ENCODE measurements at regions not wholly inside any gene's neighbourhood (a gene's known extent, or its start where the extent isn't known, plus 50 kb on each side); places are given as distances from the start of the nearest gene placed in this dataset.

DNA sequence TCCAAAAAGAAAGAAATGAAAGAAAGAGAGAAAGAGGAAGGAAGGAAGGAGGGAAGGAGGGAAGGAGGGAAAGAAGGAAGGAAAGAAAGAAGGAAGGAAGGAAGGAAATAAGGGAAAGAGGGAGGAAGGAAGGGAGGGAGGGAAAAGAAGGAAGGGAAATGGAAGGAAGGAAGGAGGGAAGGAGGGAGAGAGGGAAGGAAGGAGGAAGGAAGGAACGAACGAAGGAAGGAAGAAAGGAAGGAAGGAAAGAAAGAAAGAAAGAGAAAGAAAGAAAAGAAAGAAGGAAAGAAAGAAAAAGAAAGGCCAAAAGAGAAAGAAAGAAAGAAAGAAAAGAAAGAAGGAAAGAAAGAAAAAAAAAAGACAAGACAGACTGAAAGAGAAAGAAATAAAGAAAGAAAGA lies 263.9 kb upstream of the ATP10B start:
- DNase-seq (ENCODE audit: low spot score), result no peak

DNA sequence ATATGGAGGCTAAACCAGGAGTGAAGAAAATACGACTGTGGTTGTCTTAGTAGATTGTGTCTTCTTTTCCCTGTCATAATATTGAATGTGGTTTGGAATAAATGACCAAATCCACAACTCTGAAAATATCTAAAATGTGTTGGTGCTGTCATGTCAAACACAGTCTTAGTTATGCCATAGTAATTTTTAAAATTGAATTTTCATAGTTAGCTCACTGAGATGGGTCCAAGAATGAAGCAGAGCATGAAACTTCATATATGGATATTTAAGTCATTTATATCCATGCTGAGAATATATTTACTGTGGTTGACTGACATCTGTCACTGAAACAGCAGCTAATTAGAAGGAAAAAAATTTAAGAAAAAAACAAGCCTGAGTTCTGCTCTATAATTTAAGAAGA lies 260.4 kb upstream of the ATP10B start:
- no peak for DNase-seq (ENCODE audit: low spot score)

DNA sequence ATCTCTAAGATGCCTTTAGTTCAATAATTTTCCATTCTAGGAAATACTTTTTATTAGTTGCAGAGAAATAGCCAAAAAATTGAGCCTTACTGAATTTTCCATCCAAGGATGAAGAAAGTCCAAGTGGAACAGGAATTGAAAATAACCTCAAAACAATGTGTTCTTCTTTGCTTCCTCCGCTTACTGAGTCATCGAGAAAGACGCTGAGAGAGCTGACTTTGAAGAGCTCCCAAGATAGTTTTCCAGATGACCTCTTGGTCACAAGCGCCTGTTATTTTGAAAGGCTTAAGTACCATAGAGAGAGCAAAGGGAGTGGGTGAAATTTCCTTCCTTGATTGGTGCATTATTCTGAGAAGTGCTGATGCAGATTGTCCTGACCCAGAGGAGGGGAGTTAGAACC lies 253.5 kb upstream of the ATP10B start:
- DNase-seq (ENCODE audit: low spot score), result no peak

DNA sequence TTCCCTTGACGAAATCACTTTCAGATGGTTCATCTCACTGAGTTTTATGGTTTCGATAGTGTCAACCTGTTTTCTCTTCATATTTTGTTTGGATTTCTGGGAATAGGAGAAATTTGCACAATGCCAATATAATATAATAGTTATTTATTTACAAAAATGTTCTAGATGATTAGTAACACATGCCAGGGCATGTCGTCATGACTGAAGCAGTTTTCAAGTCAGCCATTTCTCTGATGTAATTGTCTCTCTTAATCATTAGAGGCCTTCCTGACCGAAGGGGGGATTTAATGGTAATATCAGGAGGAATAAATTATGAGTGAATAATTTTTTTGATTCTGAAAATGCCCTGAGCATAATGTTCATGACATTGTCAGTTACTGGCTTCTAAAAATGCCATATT lies 246.5 kb upstream of the ATP10B start:
- DNase-seq (ENCODE audit: low spot score), result no peak

DNA sequence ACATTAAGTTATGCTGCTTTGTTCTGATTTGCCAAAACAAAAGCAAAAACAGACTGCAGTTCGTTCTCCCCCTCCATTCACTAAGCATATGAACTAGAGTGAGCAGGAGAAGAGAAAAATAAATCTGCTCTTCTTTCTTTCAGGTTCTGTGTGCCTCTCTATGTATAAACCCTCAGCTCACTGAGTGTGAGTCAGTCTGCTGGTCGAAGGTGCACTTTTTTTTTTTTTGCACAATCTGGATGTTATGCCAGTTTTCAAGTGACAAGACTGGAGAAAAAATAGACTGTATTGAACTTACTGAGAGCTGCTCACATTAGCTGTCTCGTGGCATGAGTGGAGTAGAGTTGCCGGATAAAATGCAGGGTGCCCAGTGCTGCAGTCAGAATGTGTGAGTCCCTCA lies 244.6 kb upstream of the ATP10B start:
- DNase-seq (ENCODE audit: low spot score), result no peak

DNA sequence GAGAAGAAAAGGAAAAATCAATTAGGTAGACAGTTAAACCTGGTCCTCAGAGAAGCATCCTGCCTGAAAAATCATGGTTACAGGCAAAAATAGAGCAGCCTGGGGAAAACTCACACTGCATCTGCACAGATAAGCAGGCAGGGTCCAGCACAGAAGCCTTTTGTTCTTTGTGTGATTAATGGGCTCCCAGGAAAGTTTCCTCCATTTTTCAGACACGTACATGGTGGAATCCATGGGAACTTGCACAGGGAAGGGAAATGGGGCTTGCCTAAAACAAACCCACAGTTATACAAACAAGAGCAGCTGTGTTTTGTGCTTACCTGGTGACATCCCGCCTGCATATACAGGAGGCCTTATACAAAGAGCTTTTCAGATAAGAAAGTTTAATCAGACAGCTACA lies 243.9 kb upstream of the ATP10B start:
- DNase-seq (ENCODE audit: low spot score), result no peak

DNA sequence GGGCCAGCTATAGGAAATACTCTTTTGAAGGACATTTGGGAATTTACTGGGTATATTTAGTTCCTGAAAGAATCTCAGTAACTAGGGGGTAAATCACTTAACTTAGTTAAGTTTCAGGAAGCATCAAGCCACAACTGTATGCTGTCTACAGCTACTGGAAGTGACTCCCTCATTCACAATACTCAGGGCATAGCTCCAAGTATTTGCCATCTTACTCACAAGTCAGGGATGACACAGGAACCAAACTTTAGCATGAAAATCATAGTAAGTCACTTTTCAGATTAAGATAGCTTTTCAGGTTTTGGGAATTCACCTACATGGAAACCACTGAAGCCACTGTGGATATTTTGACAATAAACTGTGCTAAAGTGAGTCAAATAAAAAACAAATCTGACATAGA lies 242.4 kb upstream of the ATP10B start:
- no peak for DNase-seq (ENCODE audit: low spot score)

DNA sequence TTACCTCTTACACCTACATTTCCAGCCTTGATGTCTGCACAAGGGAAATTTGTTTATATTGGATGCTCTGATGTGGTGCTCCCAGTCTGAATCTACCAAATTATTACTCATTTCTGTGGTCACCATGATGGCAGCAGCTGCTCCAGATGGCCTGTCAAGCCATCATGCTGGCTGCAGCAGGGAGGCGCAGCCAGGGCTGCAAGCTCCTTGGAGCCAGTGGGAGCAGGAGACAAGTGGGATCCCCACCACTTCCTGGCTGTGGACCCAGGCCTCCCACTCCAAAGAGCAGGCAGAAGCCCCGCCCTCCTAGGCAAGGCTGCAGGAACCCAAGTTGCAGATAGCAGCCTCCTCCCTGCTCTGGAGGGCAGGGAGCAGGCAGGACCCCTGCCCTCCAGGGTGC lies 241.1 kb upstream of the ATP10B start:
- no peak for DNase-seq (ENCODE audit: low spot score)

DNA sequence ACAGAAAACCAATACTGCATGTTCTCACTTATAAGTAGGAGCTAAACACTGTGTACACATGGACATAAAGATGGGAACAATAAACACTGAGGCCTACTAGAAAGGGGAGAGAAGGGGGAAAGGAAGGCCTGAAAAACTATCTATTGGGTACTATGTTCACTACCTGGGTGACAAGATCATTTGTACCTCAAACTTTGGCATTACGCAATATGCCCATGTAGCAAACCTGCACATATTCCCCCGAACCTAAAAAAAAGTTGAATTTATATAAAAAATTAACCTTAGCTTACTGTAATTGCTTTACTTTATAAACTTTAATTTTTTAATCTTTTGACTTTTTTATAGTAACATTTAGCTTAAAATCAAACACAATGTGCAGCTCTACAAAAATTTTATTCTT lies 237.6 kb upstream of the ATP10B start:
- DNase-seq (ENCODE audit: low spot score), result no peak

DNA sequence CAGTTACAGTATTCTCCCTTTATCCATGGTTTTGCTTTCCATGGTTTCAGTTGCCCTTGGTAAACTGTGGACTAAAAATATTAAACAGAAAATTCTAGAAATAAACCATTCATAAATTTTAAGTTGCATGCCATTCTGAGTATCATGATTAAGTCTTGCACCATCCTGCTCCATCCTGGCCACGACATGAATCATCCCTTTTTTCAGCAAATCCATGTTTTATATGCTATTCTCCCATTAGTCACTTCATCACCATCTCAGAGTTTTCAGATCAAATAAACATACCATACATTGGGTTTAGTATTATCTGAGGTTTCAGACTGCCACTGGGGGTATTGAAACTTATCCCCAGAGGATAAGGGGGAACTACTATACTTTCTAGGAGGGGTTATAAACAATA lies 234.4 kb upstream of the ATP10B start:
- no peak for DNase-seq (ENCODE audit: low spot score)

DNA sequence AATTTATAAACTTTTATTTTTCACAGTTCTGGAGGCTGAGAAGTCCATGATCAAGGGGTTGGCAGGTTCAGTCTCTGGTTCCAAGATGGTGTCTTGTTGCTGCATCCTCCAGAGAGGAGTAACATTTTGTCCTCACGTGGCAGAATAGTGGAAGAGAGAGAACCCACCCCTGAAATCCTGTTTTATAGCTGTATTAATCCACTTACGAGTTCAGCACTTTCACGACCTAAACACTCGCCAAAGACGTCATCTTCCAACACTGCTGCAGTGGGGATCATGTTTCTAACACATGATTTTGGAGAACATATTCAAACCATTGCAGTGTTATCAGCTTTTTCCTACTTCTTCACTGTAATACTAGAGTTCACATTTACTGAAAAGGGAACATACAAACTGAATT lies 233.0 kb upstream of the ATP10B start:
- DNase-seq (ENCODE audit: low spot score), result no peak

DNA sequence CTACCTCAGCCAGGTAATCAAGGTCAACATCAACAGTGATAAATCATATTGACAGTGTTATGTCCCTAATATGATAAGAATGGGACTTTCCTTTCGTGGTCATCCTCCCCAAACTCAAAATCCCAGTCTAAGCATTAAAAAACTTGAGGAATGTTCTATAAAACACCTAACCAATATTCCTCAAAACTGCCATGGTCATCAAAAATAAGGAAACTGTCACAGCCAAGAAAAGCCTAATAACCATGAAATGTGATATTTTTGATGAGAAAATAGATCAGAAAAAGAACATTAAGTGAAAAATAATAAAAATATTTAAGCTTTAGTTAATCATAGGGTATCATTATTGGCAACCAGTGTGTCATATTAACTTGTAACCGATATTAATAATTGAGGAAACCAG lies 232.1 kb upstream of the ATP10B start:
- no peak for DNase-seq (ENCODE audit: low spot score)

DNA sequence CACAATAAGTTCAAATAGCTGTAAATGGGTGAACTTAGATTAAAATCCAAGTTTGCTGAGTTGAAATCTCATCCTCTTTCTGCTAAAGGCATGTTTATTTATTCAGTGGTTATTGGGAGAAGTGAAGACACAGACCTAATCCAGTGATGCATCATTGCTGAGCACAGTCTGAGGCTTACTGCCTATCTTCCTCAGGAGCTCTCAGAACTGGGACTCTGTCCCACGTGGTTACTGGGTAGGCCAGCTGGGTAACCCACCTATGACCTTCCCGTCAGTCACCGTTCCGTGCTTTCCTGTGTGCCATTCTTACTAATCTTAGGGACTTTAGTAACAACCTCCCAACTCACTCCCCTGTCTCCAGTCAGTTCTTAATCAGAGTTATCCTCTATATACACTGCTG lies 226.8 kb upstream of the ATP10B start:
- no peak for DNase-seq (ENCODE audit: low spot score)

DNA sequence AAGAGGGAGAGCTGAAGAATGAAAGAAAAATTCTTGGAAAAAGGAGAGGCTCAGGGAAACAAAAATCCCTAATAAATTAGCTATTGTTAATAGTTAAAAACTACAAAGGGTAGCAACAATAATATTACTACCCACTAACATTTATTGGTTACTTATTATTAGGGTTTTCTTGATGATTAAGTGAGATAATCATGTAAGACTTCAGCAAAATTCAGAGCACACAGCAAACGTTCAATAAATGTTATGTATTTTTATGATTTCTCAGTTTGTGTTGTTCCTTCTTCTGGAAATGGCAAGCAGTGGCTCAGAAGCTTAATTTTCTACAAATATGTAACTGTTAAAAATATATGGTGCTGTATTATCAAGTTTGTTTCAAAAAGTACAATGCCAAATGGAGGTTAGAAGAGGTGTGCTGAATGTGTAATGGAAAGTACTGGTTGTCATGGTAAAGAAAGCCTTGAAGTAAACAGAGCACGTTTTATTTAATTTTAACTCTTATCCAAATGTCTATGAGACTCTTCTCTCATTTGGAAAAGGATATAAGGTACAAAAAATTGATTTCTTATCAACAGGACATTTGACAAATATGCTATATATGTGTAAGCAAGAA lies 226.0 kb upstream of the ATP10B start:
- no peak for DNase-seq (ENCODE audit: low spot score)

DNA sequence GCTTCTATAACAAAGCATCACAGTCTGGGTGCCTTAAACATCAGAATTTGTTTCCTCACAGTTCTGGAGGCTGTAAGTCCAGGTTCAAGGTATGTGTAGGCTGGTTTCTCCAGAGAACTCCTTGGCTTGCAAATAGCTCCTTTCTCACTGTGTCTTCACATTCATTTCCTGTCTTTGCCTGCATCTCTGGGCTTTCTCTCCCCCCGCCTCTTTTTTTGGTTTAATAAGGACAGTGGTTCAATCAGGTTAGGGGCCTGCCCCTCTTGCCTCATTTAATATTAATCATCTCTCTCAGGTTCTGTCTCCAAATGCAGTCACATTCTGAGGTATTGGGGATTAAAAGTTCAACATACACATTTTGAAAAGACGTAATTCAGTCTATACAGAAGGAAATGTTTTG lies 225.5 kb upstream of the ATP10B start:
- no peak for DNase-seq (ENCODE audit: low spot score)

DNA sequence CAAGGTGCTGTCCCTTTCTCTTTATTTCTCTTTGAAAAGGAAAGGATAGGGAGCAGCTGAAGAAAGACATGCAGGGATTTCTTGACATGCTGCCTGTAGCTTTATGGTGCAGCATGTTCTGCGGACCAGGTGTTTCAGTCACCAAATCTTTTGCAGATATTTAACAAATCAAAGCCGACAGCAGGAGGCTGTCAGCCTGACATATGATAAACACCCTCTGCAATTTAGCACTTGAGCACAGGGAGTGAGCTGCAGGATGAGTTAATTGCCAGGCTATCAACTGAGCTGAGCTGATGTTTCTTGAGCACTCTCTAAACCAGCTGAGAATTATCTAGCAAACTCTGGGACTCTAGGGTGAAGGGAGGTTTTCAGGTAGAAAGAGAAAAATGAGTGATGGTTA lies 212.8 kb upstream of the ATP10B start:
- DNase-seq (ENCODE audit: low spot score), result no peak

DNA sequence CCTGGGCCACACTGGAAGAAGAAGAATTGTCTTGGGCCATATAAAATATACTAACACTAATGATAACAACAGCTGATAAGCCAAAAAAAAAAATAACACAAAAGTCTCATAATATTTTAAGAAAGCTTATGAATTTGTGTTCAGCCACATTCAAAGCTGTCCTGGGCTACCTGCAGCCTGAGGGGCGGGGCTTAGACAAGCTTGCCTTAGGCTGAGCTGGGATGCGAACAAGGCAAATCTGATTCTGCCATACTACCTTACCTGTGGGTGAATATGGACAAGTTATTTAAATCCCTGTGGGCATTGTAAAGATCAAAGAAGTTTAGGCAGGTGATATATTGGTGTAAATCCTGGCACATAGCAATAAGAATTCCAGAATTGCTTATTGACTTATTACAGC lies 212.3 kb upstream of the ATP10B start:
- DNase-seq (ENCODE audit: low spot score), result no peak

DNA sequence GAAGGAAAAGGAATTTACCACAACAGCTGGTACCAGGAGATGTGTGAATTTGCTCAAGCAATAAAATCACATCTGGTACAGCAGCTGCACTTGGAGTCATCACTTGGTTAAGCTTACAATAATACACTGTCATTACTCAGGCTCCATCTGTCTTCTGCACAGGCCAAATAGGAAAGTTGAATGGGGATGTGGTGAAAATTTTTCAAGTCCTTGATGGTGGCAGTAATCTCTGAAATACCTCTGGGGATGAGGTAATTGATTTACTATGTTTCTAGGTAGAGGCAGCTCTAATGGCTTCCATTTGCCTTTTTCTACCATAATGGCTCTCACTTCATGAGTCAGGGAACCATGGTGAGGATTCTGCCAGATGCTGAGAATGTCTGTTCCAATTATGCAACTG lies 206.8 kb upstream of the ATP10B start:
- no peak for DNase-seq (ENCODE audit: low spot score)

DNA sequence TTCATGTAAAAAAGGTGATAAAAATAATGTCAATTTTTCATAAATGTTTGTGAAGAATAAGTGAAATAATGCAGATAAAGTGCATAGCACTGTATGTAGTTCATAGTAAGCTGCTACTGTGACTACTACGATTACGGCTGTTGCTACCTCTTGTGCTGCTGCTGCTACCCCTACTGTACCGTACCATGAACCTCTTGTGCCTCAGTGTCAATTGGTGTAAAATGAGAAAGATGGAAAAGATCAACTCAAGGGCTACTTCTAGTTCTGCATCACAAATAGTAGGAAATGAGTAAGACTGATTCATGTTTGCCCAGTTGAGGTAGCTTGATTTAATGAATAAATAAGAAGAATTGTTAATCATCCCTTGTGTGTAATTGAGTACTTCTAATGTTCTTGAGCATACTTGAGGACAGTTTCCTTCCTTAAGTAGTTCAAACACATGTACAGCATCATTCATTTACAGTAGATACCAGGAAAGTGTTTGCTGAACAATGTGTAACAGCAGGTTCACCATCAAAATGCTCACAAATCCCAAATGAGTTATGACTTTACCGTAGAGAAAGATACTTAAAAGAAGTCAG lies 200.0 kb upstream of the ATP10B start:
- DNase-seq (ENCODE audit: low spot score), result no peak

DNA sequence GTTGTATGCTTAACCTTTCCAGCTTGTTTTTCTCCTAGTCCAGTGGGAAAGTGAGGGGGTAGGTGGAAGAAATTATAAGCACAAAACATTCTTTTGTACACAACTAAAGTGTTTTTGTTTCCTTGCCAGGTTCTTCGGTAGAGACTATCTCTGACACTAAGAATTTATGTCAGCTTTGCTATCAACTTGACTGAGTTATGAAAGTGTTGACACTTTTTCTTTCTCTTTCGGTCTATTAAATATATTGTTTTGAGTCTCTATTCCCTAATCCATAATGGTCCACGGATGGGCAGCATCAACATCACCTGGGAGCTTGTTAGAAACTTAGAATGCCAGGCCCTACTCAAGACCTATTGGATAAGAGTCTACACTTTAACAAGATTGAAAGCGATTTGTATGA lies 195.0 kb upstream of the ATP10B start:
- no peak for DNase-seq (ENCODE audit: low spot score)

DNA sequence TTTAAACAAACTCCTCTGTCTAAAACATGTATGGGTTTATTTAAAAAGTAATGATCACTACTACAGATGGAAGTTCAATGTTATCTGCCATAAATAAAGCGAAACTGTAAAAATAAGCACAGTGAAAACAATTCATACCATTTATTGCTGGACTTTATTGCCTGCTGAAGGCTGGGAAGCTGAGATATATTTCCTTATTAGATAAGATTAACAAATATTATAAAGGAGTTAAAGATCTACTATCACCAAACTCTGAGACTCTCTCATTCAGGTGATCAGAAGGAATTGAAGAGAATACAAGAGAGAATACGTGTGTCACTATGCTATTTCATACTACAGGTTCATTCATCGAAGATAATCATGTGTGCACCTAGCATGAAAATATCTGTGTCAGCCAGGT lies 190.9 kb upstream of the ATP10B start:
- no peak for DNase-seq (ENCODE audit: low spot score)

DNA sequence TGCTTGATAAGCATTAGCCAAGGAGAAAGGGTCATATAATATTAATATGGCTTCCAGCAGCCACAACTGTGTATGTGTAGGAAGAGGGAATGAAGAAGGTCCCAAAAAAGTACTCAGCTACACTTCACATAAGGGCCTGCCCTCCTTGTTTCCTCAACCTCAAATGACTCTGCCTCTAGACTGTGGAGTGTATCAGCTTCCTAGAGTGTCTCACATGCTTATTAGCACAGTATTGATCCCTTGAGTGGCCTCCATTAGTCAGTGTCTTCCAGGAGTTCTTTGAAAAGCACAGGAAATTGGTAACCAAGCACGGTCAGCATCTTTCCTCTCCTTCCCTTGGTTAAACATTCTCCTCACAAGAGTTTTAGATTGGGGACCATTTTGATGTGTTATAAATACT lies 190.4 kb upstream of the ATP10B start:
- DNase-seq (ENCODE audit: low spot score), result no peak

DNA sequence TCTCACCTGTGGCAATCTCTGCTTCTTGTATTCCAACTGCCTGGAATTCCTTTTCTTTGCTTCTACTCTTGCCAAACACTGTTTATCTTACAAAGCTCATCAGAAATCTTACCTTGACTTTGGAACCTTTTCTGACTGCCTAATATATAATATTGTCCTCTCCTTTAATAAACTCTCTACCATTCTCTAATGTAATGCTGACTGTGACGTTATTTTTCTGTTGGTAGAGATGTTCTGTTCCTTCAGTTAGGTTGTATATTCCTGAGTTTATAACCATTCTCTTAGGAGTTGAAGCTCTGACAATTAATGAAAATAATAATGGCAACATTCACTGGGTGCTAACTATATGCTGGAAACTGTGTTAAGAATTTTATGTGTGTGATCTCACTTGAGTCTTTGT lies 188.8 kb upstream of the ATP10B start:
- no peak for DNase-seq (ENCODE audit: low spot score)

DNA sequence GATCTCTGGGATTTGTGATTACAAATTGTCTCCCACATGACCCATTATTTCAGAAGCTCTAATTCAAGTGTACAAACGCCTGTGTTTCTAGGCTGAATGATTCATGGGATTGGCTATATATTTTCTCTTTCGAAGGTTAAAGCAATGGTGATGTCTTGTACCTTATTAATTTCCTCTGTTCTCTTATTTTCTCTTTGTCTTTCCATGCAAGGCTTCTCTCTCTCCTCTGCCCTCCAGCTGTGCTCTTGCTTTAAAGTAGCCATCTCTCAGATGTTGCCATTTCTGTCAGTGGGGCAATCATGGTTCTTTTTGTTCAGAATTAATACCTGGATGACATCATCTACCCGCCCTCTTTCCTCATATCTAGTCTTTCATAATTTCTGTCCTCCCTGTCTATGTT lies 184.3 kb upstream of the ATP10B start:
- DNase-seq (ENCODE audit: low spot score), result no peak

DNA sequence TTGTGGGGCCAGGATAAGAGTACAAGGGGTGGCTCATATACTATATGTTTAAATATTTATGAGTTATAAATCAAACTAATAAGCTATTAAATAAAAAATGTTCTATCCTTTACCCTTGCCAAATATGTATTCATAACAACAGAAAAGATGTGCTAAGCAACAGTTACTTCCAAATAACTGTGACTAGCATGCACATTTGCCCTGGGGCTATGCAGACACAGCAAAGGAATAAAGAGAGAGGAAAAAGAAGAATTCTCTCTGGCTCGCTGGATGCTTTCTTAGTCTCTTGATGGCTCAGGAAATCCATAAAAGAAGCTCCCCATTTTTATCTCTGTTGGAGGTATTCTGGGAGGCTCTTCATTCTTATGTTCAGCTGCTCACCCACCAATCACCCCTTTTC lies 182.4 kb upstream of the ATP10B start:
- no peak for DNase-seq (ENCODE audit: low spot score)

Data from D341Med (cell line).